ENCODE measurements at regions not wholly inside any gene's neighbourhood (a gene's known extent, or its start where the extent isn't known, plus 50 kb on each side); places are given as distances from the start of the nearest gene placed in this dataset. TPM values are rescaled to one million over a fixed set of nuclear protein-coding genes. Genes with fewer than 3 reads are reported as not detected.

- H3K4me3 ChIP-seq = no peak overlapping the region
- TF ChIP-seq POLR2A (IDR thresholded peaks at IDR 0.05) (no peak), POLR2AphosphoS5 (IDR thresholded peaks at IDR 0.05; ENCODE audit: insufficient read depth in 1 of 2, low read depth in 1 of 2) (no peak), CTCF (IDR thresholded peaks at IDR 0.05) (no peak)
- no peaks in the 10 kb centered on the region for H3K4me1 ChIP-seq
- DNase-seq (ENCODE audit: extremely low spot score in 2 of 2) = peak; percentile 79 to 82
- no peak overlapping the region for H3K27ac ChIP-seq
- no peaks in the 10 kb centered on the region for H3K36me3 ChIP-seq
- H3K9me3 ChIP-seq = no peaks in the 10 kb centered on the region
- no peaks in the 10 kb centered on the region for H3K27me3 ChIP-seq
- intact Hi-C loops (cut with DNase I) = no loop called here
Observed at GRCh38 chrX:150308532-150309157, 54.5 kb upstream of the MAMLD1 start.

- no peak overlapping the region for H3K27ac ChIP-seq
- peak; percentile 49 to 67 for DNase-seq (ENCODE audit: extremely low spot score in 2 of 2)
- TF ChIP-seq POLR2AphosphoS5 (IDR thresholded peaks at IDR 0.05; ENCODE audit: insufficient read depth in 1 of 2, low read depth in 1 of 2) (no peak), CTCF (IDR thresholded peaks at IDR 0.05) (no peak), POLR2A (IDR thresholded peaks at IDR 0.05) (no peak)
- H3K36me3 ChIP-seq = no peaks in the 10 kb centered on the region
- H3K27me3 ChIP-seq = no peaks in the 10 kb centered on the region
- no peak overlapping the region for H3K4me3 ChIP-seq
- intact Hi-C loops (cut with DNase I) = no loop called here
- H3K4me1 ChIP-seq = no peaks in the 10 kb centered on the region
- H3K9me3 ChIP-seq = no peaks in the 10 kb centered on the region
Observed at GRCh38 chrX:150310417-150310816, 52.7 kb upstream of the MAMLD1 start.

GRCh38 chrX:150310881-150311280 lies 52.2 kb upstream of the MAMLD1 start:
- no peak for TF ChIP-seq POLR2A (IDR thresholded peaks at IDR 0.05)
- TF ChIP-seq CTCF (IDR thresholded peaks at IDR 0.05) = no peak
- TF ChIP-seq POLR2AphosphoS5 (IDR thresholded peaks at IDR 0.05; ENCODE audit: insufficient read depth in 1 of 2, low read depth in 1 of 2) = no peak
- Histone ChIP-seq H3K27ac (no peak overlapping the region), H3K4me3 (no peak overlapping the region), H3K9me3 (no peaks in the 10 kb centered on the region), H3K4me1 (no peaks in the 10 kb centered on the region), H3K27me3 (no peaks in the 10 kb centered on the region), H3K36me3 (no peaks in the 10 kb centered on the region)
- intact Hi-C loops (cut with DNase I) = no loop called here
- peak; percentile 52 to 65 for DNase-seq (ENCODE audit: extremely low spot score in 2 of 2)

- Histone ChIP-seq H3K9me3 (no peaks in the 10 kb centered on the region), H3K36me3 (no peaks in the 10 kb centered on the region), H3K27ac (no peak overlapping the region), H3K4me1 (no peaks in the 10 kb centered on the region), H3K27me3 (no peaks in the 10 kb centered on the region), H3K4me3 (no peak overlapping the region)
- intact Hi-C loops (cut with DNase I) = no loop called here
- peak in 1 of 2 donors; percentile 65 for DNase-seq (ENCODE audit: extremely low spot score in 2 of 2)
- no peak for TF ChIP-seq POLR2A (IDR thresholded peaks at IDR 0.05)
- TF ChIP-seq POLR2AphosphoS5 (IDR thresholded peaks at IDR 0.05; ENCODE audit: insufficient read depth in 1 of 2, low read depth in 1 of 2) = no peak
- no peak for TF ChIP-seq CTCF (IDR thresholded peaks at IDR 0.05)
Observed at GRCh38 chrX:150312931-150313330, 50.2 kb upstream of the MAMLD1 start.

MicroRNAs in the stretch of these regions (microRNA counts, 767-probe panel; counts per million panel counts)
- microRNA hsa-miR-2114-5p = 238 to 261 counts per million in 2 donors

Small RNA genes lying in the stretch of these regions (microRNA-seq; reads per million reads assigned to microRNA genes)
- gene MIR2114 (ENCODE audit: borderline number of aligned reads, borderline replicate concordance) = not detected

Small RNA genes lying in the stretch of these regions (small RNA-seq; reads per million reads assigned to genes)
- gene MIR2114 = not detected
